GM12872 (cell line): ENCODE measurements at regions not wholly inside any gene's neighbourhood (a gene's known extent, or its start where the extent isn't known, plus 50 kb on each side); places are given as distances from the start of the nearest gene placed in this dataset.

Source experiments
- CTCF ChIP-seq: IDR thresholded peaks from 3 replicates; pipeline ENCODE4 v1.5.1; 2011; ENCODE audit warnings: low read depth, mild to moderate bottlenecking, low read length, moderate library complexity; ENCODE audit not compliant: insufficient read depth

- no peak for TF ChIP-seq CTCF
Observed at GRCh38 chr5:85395526-85395925, 1010.8 kb upstream of the EDIL3 start.

- no peak for TF ChIP-seq CTCF
Observed at GRCh38 chr5:85397451-85397850, 1012.8 kb upstream of the EDIL3 start.

- no peak for TF ChIP-seq CTCF
Observed at GRCh38 chr5:85428426-85428934, 1043.8 kb upstream of the EDIL3 start.

- TF ChIP-seq CTCF, result no peak
Observed at GRCh38 chr5:85441156-85441555, 1056.5 kb upstream of the EDIL3 start.

GRCh38 chr5:85441853-85442252 lies 1057.2 kb upstream of the EDIL3 start:
- no peak for TF ChIP-seq CTCF

- no peak for TF ChIP-seq CTCF
Observed at GRCh38 chr5:85452322-85453025, 1067.8 kb upstream of the EDIL3 start.

- no peak for TF ChIP-seq CTCF
Observed at GRCh38 chr5:85453026-85453349, 1068.3 kb upstream of the EDIL3 start.
